ENCODE measurements at regions not wholly inside any gene's neighbourhood (a gene's known extent, or its start where the extent isn't known, plus 50 kb on each side); places are given as distances from the start of the nearest gene placed in this dataset.

DNA sequence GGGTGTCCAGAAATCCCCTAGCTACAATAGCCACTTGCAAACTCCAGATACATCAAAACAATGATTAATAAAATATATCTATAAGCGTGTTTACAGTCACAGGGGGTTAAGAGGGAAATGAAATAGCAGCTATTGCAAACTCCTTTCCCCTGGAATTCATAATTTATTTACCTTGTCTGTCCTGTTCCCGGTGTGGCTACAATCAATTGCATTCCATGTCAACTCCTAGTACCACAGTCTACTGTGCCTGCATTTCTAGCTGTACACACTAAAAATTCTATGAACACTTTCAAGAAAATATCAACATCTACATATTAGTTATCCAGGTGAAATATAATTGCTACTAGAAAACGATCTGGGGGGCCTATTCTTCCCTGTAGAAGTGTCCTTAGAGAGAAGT is 217.6 kb downstream of the ELAVL2 start:
- Mint-ChIP-seq H3K27me3 (ENCODE audit: low read depth) (no peaks in the 10 kb centered on the region), H3K9me3 (ENCODE audit: low read depth) (no peaks in the 10 kb centered on the region), H3K27ac (ENCODE audit: unreplicated experiment) (no peak overlapping the region), H3K36me3 (ENCODE audit: low read depth) (no peaks in the 10 kb centered on the region), H3K4me3 (ENCODE audit: unreplicated experiment) (no peak overlapping the region), H3K4me1 (ENCODE audit: low read depth) (peaks cover 12% of the 10 kb centered on the region)
- no peak for DNase-seq (ENCODE audit: low spot score)
- TF ChIP-seq CTCF (IDR thresholded peaks at IDR 0.05), result no peak

- no peak for DNase-seq (ENCODE audit: low spot score)
- no peak overlapping the region for H3K27ac Mint-ChIP-seq (ENCODE audit: unreplicated experiment)
- H3K36me3 Mint-ChIP-seq (ENCODE audit: low read depth), result no peaks in the 10 kb centered on the region
- no peaks in the 10 kb centered on the region for H3K9me3 Mint-ChIP-seq (ENCODE audit: low read depth)
- TF ChIP-seq CTCF (IDR thresholded peaks at IDR 0.05), result no peak
- peaks cover 11% of the 10 kb centered on the region for H3K4me1 Mint-ChIP-seq (ENCODE audit: low read depth)
- no peak overlapping the region for H3K4me3 Mint-ChIP-seq (ENCODE audit: unreplicated experiment)
- no peaks in the 10 kb centered on the region for H3K27me3 Mint-ChIP-seq (ENCODE audit: low read depth)
Measured at GRCh38 chr9:23611869-23612268, 214.2 kb downstream of the ELAVL2 start.

DNA sequence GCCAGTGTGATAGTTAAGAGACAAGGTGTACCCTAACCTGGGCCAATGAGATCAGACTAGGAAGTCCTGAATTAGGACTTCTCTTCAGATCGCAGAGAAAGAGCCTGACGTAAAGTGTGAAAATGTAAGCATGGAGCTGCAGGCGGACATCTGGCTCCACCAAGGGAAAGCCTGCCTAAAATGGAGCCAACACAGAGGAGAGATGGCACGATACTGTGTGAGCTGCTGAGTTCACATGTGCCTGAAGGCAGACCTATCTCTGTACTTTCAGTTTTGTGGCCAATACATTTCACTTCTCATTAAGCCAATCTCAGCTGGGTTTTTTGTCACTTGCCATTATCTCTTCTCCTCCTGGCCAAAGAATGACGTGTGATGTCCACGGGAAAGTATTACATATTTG is 210.5 kb downstream of the ELAVL2 start:
- no peak for TF ChIP-seq CTCF (IDR thresholded peaks at IDR 0.05)
- H3K36me3 Mint-ChIP-seq (ENCODE audit: low read depth), result no peaks in the 10 kb centered on the region
- H3K4me3 Mint-ChIP-seq (ENCODE audit: unreplicated experiment), result no peak overlapping the region
- peaks cover 4% of the 10 kb centered on the region for H3K4me1 Mint-ChIP-seq (ENCODE audit: low read depth)
- no peak overlapping the region for H3K27ac Mint-ChIP-seq (ENCODE audit: unreplicated experiment)
- H3K9me3 Mint-ChIP-seq (ENCODE audit: low read depth), result no peaks in the 10 kb centered on the region
- DNase-seq (ENCODE audit: low spot score), result no peak
- no peaks in the 10 kb centered on the region for H3K27me3 Mint-ChIP-seq (ENCODE audit: low read depth)

DNA sequence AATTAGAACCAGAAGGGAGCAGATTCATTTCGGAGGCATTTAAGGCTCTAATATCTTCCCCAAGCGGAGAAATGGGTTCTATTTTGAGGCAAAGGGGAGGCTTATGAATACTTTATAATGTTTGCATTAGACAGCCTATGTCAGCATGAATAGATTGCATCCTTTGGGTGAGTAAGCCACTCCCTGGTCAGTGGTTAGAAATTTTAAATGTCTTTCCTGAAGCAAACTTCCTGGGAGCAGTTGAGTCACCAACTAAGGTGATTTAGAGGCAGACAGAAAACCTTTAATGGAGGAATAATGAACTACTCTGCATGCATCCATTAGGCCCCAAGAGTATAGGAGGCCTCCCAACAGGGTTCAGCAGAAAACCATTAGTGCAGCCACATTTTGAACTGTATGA is 204.9 kb downstream of the ELAVL2 start:
- DNase-seq (ENCODE audit: low spot score), result no peak

DNA sequence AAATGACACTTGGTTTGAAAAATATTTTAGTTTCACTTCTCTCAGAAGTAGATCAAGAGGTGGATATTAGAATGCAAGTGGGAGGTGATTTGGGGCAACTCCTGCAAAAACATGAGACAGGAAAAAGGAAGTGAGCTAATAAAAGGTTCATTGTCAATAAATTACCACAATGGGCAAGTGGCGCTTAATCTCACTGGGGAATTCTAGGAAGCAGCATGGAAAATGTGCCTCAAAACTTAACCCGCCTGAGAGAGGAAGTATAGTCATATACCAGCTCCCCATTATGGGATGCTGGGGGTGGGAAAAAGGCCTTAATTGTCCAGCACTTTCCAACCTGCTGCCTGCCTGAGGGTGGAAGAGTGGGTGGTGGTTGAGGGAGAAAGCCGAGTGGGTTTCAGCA is 204.1 kb downstream of the ELAVL2 start:
- Mint-ChIP-seq H3K9me3 (ENCODE audit: low read depth) (peaks cover 4% of the 10 kb centered on the region), H3K4me1 (ENCODE audit: low read depth) (peaks cover 3% of the 10 kb centered on the region), H3K36me3 (ENCODE audit: low read depth) (no peaks in the 10 kb centered on the region), H3K4me3 (ENCODE audit: unreplicated experiment) (no peak overlapping the region), H3K27ac (ENCODE audit: unreplicated experiment) (no peak overlapping the region), H3K27me3 (ENCODE audit: low read depth) (peaks cover 2% of the 10 kb centered on the region)
- TF ChIP-seq CTCF (IDR thresholded peaks at IDR 0.05), result no peak
- no peak for DNase-seq (ENCODE audit: low spot score)

More for the DNA sequence above, 204.9 kb downstream of the ELAVL2 start:
- Mint-ChIP-seq H3K36me3 (ENCODE audit: low read depth) (no peaks in the 10 kb centered on the region), H3K4me1 (ENCODE audit: low read depth) (peaks cover 3% of the 10 kb centered on the region), H3K27ac (ENCODE audit: unreplicated experiment) (no peak overlapping the region), H3K4me3 (ENCODE audit: unreplicated experiment) (no peak overlapping the region), H3K27me3 (ENCODE audit: low read depth) (peaks cover 2% of the 10 kb centered on the region), H3K9me3 (ENCODE audit: low read depth) (peaks cover 2% of the 10 kb centered on the region)
- no peak for TF ChIP-seq CTCF (IDR thresholded peaks at IDR 0.05)
